ENCODE measurements at regions not wholly inside any gene's neighbourhood (a gene's known extent, or its start where the extent isn't known, plus 50 kb on each side); places are given as distances from the start of the nearest gene placed in this dataset.

DNA sequence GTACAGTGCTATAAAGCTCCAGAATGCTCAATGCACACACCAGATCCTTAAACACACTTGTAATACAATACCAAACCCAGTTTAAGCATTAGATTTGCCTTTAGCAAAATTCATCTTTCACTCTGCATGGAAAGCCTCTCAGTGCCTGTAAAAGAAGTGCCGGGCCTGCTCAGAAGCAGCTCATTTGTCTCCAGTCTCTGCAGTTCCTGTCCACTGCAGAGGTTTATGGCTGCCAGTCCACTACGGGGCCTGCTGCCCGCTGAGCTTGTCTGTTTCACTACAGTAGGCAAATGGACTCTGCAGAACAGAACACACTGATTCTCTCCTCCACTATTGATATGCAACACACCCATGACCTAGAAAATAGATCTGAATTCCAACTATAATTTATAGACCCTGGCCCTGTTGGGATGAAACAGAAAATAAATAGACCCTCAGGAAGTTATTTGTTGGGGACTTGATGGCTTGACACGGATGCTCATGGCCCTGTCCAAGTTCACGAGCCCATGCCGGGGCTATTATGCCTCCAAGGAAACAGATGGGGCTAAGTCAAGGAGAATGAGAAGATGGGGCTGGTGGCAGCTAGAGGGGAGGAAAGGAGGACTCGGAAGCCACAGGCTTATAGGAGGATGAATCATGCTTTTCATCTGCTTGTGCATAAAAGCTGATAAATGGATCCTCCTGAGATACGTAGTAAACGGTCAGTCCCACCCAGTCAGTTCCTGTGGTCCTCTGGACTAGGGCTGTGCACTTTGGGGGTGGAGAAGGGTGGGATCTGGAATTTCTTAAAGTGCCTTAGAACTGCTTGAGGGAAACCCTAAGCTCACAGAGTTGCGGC lies 416.8 kb upstream of the TENM4 start:
- TF ChIP-seq, protein P1, sequence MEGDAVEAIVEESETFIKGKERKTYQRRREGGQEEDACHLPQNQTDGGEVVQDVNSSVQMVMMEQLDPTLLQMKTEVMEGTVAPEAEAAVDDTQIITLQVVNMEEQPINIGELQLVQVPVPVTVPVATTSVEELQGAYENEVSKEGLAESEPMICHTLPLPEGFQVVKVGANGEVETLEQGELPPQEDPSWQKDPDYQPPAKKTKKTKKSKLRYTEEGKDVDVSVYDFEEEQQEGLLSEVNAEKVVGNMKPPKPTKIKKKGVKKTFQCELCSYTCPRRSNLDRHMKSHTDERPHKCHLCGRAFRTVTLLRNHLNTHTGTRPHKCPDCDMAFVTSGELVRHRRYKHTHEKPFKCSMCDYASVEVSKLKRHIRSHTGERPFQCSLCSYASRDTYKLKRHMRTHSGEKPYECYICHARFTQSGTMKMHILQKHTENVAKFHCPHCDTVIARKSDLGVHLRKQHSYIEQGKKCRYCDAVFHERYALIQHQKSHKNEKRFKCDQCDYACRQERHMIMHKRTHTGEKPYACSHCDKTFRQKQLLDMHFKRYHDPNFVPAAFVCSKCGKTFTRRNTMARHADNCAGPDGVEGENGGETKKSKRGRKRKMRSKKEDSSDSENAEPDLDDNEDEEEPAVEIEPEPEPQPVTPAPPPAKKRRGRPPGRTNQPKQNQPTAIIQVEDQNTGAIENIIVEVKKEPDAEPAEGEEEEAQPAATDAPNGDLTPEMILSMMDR (IDR thresholded peaks at IDR 0.05; ENCODE audit: low read depth, low read length, missing control alignments) = no peak
- DNase-seq = no peak
- in situ Hi-C loops (cut with HindIII; ENCODE audit: low pct_ligation_motif_present, low sequenced_read_pairs) = no loop called here

DNA sequence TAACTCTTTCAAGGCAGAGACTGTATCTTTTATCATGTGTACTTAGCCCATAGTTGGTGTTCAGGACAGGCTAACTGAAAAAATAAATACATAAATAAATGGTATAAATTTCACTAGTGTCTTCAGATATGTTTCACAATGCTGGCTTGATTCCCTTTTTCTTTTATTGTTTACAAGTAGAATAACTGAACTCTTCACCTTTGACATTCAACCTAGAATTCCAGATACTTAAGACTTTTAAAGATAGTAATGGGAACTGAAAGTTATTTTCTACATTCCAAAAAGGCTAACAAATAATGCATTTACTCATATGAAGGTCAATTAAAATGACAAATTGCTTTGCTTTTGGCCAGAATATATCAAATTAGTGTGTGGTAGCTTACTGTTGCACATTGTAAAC lies 411.3 kb upstream of the TENM4 start:
- TF ChIP-seq, protein P1 (IDR thresholded peaks at IDR 0.05; ENCODE audit: low read depth, low read length, missing control alignments) = no peak
- in situ Hi-C loops (cut with HindIII; ENCODE audit: low pct_ligation_motif_present, low sequenced_read_pairs) = no loop called here
- no peaks in the 10 kb centered on the region for H3K27me3 ChIP-seq (replicated peaks)
- H3K36me3 ChIP-seq (replicated peaks) = no peaks in the 10 kb centered on the region
- no peak for DNase-seq
- no peak overlapping the region for H3K27ac ChIP-seq
- H3K4me3 ChIP-seq (ENCODE audit: low read depth, low read length) = no peak overlapping the region

More for the DNA sequence above, 416.8 kb upstream of the TENM4 start:
- H3K27me3 ChIP-seq (replicated peaks) = no peaks in the 10 kb centered on the region
- no peaks in the 10 kb centered on the region for H3K36me3 ChIP-seq (replicated peaks)
- no peak overlapping the region for H3K4me3 ChIP-seq (ENCODE audit: low read depth, low read length)
- H3K27ac ChIP-seq = no peak overlapping the region

DNA sequence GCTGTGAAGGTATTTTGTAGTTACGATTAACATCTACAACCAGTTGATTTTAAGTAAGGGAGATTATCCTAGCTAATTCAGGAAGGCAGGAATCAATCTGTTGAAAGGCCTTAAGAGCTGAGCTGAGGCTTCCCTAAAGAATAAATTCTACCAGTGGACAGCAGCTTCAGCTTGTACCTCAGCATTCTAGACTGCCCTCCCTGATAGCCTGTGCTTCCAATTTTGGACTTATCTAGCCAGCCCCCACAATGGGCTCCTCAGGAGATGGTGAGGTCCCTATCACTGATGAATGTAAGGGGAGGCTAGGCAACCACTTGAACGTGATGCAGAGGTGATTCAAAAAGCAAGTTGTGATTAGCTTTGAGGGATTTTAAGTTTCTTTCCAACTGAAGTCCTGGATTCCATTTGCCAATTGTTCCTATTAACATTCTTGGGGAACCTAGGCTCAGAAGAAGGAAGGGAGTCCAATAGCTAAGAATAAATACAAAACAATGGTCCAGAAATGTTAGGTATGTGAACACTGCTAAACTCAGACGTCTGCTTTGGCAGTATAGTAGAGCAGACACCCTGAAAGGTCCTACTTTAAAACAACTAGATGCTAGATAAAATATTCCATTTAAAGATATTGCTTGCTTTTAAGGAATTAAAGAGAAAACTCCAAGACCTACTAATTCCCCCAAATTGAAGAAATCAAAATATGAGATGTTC lies 404.3 kb upstream of the TENM4 start:
- Histone ChIP-seq H3K27ac (no peak overlapping the region), H3K27me3 (replicated peaks) (no peaks in the 10 kb centered on the region), H3K4me3 (ENCODE audit: low read depth, low read length) (no peak overlapping the region), H3K36me3 (replicated peaks) (no peaks in the 10 kb centered on the region)
- no peak for DNase-seq
- in situ Hi-C loops (cut with HindIII; ENCODE audit: low pct_ligation_motif_present, low sequenced_read_pairs) = no loop called here
- TF ChIP-seq, protein P1 (IDR thresholded peaks at IDR 0.05; ENCODE audit: low read depth, low read length, missing control alignments) = no peak

DNA sequence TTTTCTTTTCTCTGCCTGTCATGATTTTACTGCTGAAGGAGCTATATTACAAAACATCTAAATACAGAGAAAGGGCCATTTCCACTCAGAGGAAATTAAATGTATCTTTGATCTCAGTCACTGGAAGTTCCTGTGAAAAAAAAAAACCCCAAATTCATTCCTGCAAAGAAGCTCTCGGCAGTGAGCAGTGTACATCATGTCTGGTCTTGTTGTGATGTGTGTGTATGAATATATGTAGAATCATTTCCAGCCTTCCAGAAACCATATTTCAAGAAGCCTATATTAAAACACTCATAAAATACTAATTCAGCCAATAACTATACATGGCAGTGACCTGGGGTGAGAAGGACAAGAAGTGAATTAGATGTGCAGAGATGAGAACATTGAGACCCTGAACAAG lies 393.2 kb upstream of the TENM4 start:
- TF ChIP-seq, protein P1 (IDR thresholded peaks at IDR 0.05; ENCODE audit: low read depth, low read length, missing control alignments) = no peak
- Histone ChIP-seq H3K27me3 (replicated peaks) (no peaks in the 10 kb centered on the region), H3K36me3 (replicated peaks) (no peaks in the 10 kb centered on the region), H3K27ac (no peak overlapping the region), H3K4me3 (ENCODE audit: low read depth, low read length) (no peak overlapping the region)
- DNase-seq = no peak
- in situ Hi-C loops (cut with HindIII; ENCODE audit: low pct_ligation_motif_present, low sequenced_read_pairs) = no loop called here

DNA sequence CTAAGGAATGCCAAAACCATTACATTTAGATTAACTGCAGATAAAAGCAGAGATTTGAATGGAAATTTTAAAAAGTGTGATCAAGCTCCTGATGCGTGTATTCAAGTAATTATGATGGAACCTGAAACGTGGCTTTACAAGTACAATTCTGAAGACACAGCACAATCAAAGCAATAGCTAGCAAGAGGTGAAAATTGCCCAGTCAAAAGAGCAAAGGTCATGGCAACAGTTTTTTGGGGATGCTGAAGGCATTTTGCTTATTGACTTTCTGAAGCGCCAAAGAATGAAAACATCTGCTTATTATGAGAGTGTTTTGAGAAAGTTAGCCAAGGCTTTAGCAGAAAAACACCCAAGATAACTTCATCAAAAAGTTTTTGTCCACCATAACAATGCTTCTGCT lies 389.6 kb upstream of the TENM4 start:
- no peak for DNase-seq
- in situ Hi-C loops (cut with HindIII; ENCODE audit: low pct_ligation_motif_present, low sequenced_read_pairs) = no loop called here

More for the DNA sequence above, 389.6 kb upstream of the TENM4 start:
- Histone ChIP-seq H3K4me3 (ENCODE audit: low read depth, low read length) (no peak overlapping the region), H3K27ac (no peak overlapping the region), H3K36me3 (replicated peaks) (no peaks in the 10 kb centered on the region), H3K27me3 (replicated peaks) (no peaks in the 10 kb centered on the region)
- TF ChIP-seq, protein P1 (IDR thresholded peaks at IDR 0.05; ENCODE audit: low read depth, low read length, missing control alignments) = no peak

Data from brain microvascular endothelial cell (primary cell).